AG04449 (cell line): ENCODE measurements at regions not wholly inside any gene's neighbourhood (a gene's known extent, or its start where the extent isn't known, plus 50 kb on each side); places are given as distances from the start of the nearest gene placed in this dataset.

Experiments used
- CTCF ChIA-PET: fragments of 350-600 bp; formaldehyde crosslinking; extraction: SDS; loops from one replicate; lab custom pipeline; 2021; ENCODE audit warnings: antibody characterized with exemption; lab: Yijun Ruan, JAX
- POLR2A ChIA-PET: fragments of 400-600, 350-600 bp; formaldehyde crosslinking; extraction: SDS; loops from one replicate; lab custom pipeline; 2020; ENCODE audit warnings: antibody characterized with exemption, inconsistent platforms; lab: Yijun Ruan, JAX
- DNase-seq: peaks from one replicate; pipeline ENCODE4 v3.0.0-alpha.2; 2010; ENCODE audit warnings: low read depth, low spot score
- H3K4me3 ChIP-seq: 2 replicates; pipeline ENCODE4 v1.5.1; 2011; ENCODE audit warnings: low read depth, mild to moderate bottlenecking, control low read depth, low read length
- CTCF ChIP-seq: IDR thresholded peaks from one replicate; pipeline ENCODE4 v1.5.1; 2011; ENCODE audit warnings: mild to moderate bottlenecking, moderate library complexity, low read length, control low read depth, inconsistent platforms; ENCODE audit not compliant: insufficient read depth; ENCODE audit errors: missing control alignments

- ChIA-PET CTCF (no interaction called here), POLR2A (no interaction called here)
- no peak for TF ChIP-seq CTCF
- no peak for DNase-seq
- H3K4me3 ChIP-seq = no peak overlapping the region
These were observed 748.1 kb downstream of the NR2F2 start for GRCh38 chr15:97078591-97078990.

GRCh38 chr15:97081666-97082226 is 751.2 kb downstream of the NR2F2 start:
- no peak for DNase-seq
- POLR2A ChIA-PET = no interaction called here
- no peak for TF ChIP-seq CTCF
- CTCF ChIA-PET = no interaction called here
- no peak overlapping the region for H3K4me3 ChIP-seq

- CTCF ChIA-PET = no interaction called here
- no peak for DNase-seq
- POLR2A ChIA-PET = no interaction called here
These were observed 752.3 kb downstream of the NR2F2 start for GRCh38 chr15:97082830-97083229.

GRCh38 chr15:97084650-97085049 is 754.1 kb downstream of the NR2F2 start:
- no peak for DNase-seq
- H3K4me3 ChIP-seq = no peak overlapping the region
- POLR2A ChIA-PET = no interaction called here
- CTCF ChIA-PET = no interaction called here
- TF ChIP-seq CTCF = no peak

More at GRCh38 chr15:97082830-97083229, 752.3 kb downstream of the NR2F2 start:
- no peak overlapping the region for H3K4me3 ChIP-seq
- no peak for TF ChIP-seq CTCF

GRCh38 chr15:97085731-97086130 is 755.2 kb downstream of the NR2F2 start:
- ChIA-PET POLR2A (no interaction called here), CTCF (no interaction called here)
- no peak for TF ChIP-seq CTCF
- no peak for DNase-seq
- H3K4me3 ChIP-seq = no peak overlapping the region

GRCh38 chr15:97087006-97087741 is 756.7 kb downstream of the NR2F2 start:
- POLR2A ChIA-PET = no interaction called here
- CTCF ChIA-PET = no interaction called here
- H3K4me3 ChIP-seq = no peak overlapping the region
- no peak for TF ChIP-seq CTCF
- DNase-seq = no peak
